HCT116 (cell line): ENCODE measurements at regions not wholly inside any gene's neighbourhood (a gene's known extent, or its start where the extent isn't known, plus 50 kb on each side); places are given as distances from the start of the nearest gene placed in this dataset.

Source experiments
- ATAC-seq: fragments of 200-7000 bp; cut with Tn5 transposase; 2 replicates; pipeline ENCODE4 v1.9.1; 2020; ENCODE audit warnings: mild to moderate bottlenecking, moderate library complexity
- BruUV-seq: library from RNA; stranded (reverse); fragments of 400-500 nt; replicated peaks from 2 replicates; lab custom pipeline; 2021; lab: Mats Ljungman, UMichigan
- CTCF ChIA-PET: fragments of 300-600 bp; sonication (Branson Sonifier 250); formaldehyde crosslinking; loops from one replicate; lab custom pipeline; 2021; ENCODE audit warnings: antibody characterized with exemption; lab: Charles Lee
- POLR2A ChIA-PET: fragments of 300-600, 350-600 bp; sonication (Branson Sonifier 250); formaldehyde crosslinking; loops from one replicate; lab custom pipeline; 2021; ENCODE audit warnings: antibody characterized with exemption; lab: Charles Lee
- RAD21 ChIA-PET, 2 experiments: fragments of 300-600 bp; sonication (Branson Sonifier 250); formaldehyde crosslinking; loops; one replicate each; lab custom pipeline; 2023; ENCODE audit warnings: low total read pairs in 2 of 2; ENCODE audit not compliant: uncharacterized antibody in 2 of 2, unreplicated experiment in 2 of 2, low non-redundant PET in 1 of 2; lab: Charles Lee
- DNase-seq: peaks from one replicate; pipeline ENCODE4 v3.0.0-alpha.2; 2010; ENCODE audit warnings: low read depth, low spot score
- H2AFZ ChIP-seq: fragments of 200-600 bp; shearing (Covaris generic), sonication (generic); 2 replicates; pipeline ENCODE4 v1.6.1; 2017; ENCODE audit warnings: low read depth, mixed run types, mixed read lengths, antibody characterized with exemption, low read length; ENCODE audit not compliant: poor library complexity, severe bottlenecking
- H3K27ac ChIP-seq: 2 replicates; pipeline ENCODE4 v1.5.1; 2012; ENCODE audit warnings: low read depth, low read length
- H3K27me3 ChIP-seq: fragments of 200-600 bp; sonication (generic); 2 replicates; pipeline ENCODE4 v1.6.1; 2016; ENCODE audit warnings: mixed run types, low read length, mixed read lengths; ENCODE audit not compliant: insufficient read depth
- H3K36me3 ChIP-seq, 2 experiments: fragments of 200-500 bp in 1 of 2; fragments of 200-600 bp in 1 of 2; sonication (Bioruptor generic) in 1 of 2; sonication (generic) in 1 of 2; 2 replicates each; pipeline versions ENCODE4 v1.5.1 to v1.6.1; 2014 to 2016; ENCODE audit warnings: low read length in 2 of 2, inconsistent platforms in 1 of 2, mixed read lengths in 1 of 2, mixed run types in 1 of 2; ENCODE audit not compliant: insufficient read depth in 2 of 2, control insufficient read depth in 1 of 2
- H3K4me1 ChIP-seq, 2 experiments: fragments of 200-600 bp in 1 of 2; sonication (generic) in 1 of 2; 2 replicates each; pipeline versions ENCODE4 v1.5.1 to v1.6.1; 2012 to 2017; ENCODE audit warnings: low read length in 2 of 2, inconsistent platforms in 1 of 2, mild to moderate bottlenecking in 1 of 2, mixed read lengths in 1 of 2, mixed run types in 1 of 2, moderate library complexity in 1 of 2; ENCODE audit not compliant: insufficient read depth in 2 of 2, control insufficient read depth in 1 of 2
- H3K4me2 ChIP-seq: fragments of 200-600 bp; sonication (generic); 2 replicates; pipeline ENCODE4 v1.6.1; 2017; ENCODE audit warnings: mixed run types, low read length, mixed read lengths
- H3K4me3 ChIP-seq, 2 experiments: fragments of 200-600 bp in 1 of 2; sonication (generic) in 1 of 2; replicated peaks in 1 of 2; 2 replicates each; pipeline ENCODE4 v1.5.1; 2011 to 2016; ENCODE audit warnings: low read length in 2 of 2, control low read depth in 1 of 2, low read depth in 1 of 2, mild to moderate bottlenecking in 1 of 2, mixed read lengths in 1 of 2, mixed run types in 1 of 2
- H3K79me2 ChIP-seq: fragments of 200-600 bp; sonication (generic); 2 replicates; pipeline ENCODE4 v1.6.1; 2017; ENCODE audit warnings: mild to moderate bottlenecking, mixed run types, low read length, moderate library complexity, mixed read lengths; ENCODE audit not compliant: insufficient read depth
- H3K9ac ChIP-seq: fragments of 200-600 bp; sonication (generic); 2 replicates; pipeline ENCODE4 v1.6.1; 2016; ENCODE audit warnings: low read length, mixed read lengths
- H3K9me2 ChIP-seq: fragments of 200-600 bp; sonication (generic), shearing (Covaris generic); 2 replicates; pipeline ENCODE4 v1.6.1; 2017; ENCODE audit warnings: mixed run types, mild to moderate bottlenecking, moderate library complexity; ENCODE audit not compliant: insufficient read depth
- H3K9me3 ChIP-seq, 2 experiments: fragments of 200-500 bp in 1 of 2; fragments of 200-600 bp in 1 of 2; sonication (Bioruptor generic) in 1 of 2; sonication (generic) in 1 of 2; 2 replicates each; pipeline ENCODE4 v1.6.1; 2014 to 2017; ENCODE audit warnings: low read length in 2 of 2, mixed read lengths in 2 of 2, inconsistent platforms in 1 of 2, low read depth in 1 of 2, mild to moderate bottlenecking in 1 of 2, mixed run types in 1 of 2, moderate library complexity in 1 of 2; ENCODE audit not compliant: control insufficient read depth in 1 of 2, insufficient read depth in 1 of 2
- H4K20me1 ChIP-seq: fragments of 200-600 bp; sonication (generic), shearing (Covaris generic); 2 replicates; pipeline ENCODE4 v1.6.1; 2017; ENCODE audit warnings: mixed run types, mild to moderate bottlenecking, moderate library complexity; ENCODE audit not compliant: insufficient read depth
- CBX3 ChIP-seq: IDR thresholded peaks from 2 replicates; pipeline ENCODE4 v1.6.1; 2012; ENCODE audit warnings: low read depth
- EGR1 ChIP-seq: IDR thresholded peaks from 2 replicates; pipeline ENCODE4 v1.6.1; 2012; ENCODE audit warnings: low read depth
- EZH2 ChIP-seq: fragments of 200-600 bp; sonication (generic); IDR thresholded peaks from 2 replicates; pipeline ENCODE4 v1.6.1; 2017; ENCODE audit warnings: antibody characterized with exemption, mixed run types
- FOSL1 ChIP-seq: IDR thresholded peaks from 2 replicates; pipeline ENCODE4 v1.6.1; 2012; ENCODE audit warnings: low read depth
- POLR2A ChIP-seq: IDR thresholded peaks from 2 replicates; pipeline ENCODE4 v1.7.0; 2011; ENCODE audit warnings: borderline replicate concordance; ENCODE audit not compliant: insufficient read depth, insufficient read length; ENCODE audit errors: extremely low read depth
- POLR2AphosphoS5 ChIP-seq: IDR thresholded peaks from 2 replicates; pipeline ENCODE4 v1.6.1; 2011; ENCODE audit warnings: mild to moderate bottlenecking, low read depth, low read length, moderate library complexity
- SIN3A ChIP-seq: IDR thresholded peaks from 2 replicates; pipeline ENCODE4 v1.6.1; 2012; ENCODE audit warnings: low read depth
- ZFX ChIP-seq: fragments of 450-650 bp; IDR thresholded peaks from 2 replicates; pipeline ENCODE4 v1.6.1; 2017
- intact Hi-C: fragments of 100-400 bp; cut with micrococcal nuclease; formaldehyde crosslinking; loops from 2 replicates; pipeline ENCODE4 v1.10.0; 2022
- TF ChIP-seq, protein P1 (sequence below): IDR thresholded peaks from 2 replicates; pipeline ENCODE4 v1.6.1; 2011; ENCODE audit warnings: mild to moderate bottlenecking, low read length, moderate library complexity; ENCODE audit not compliant: insufficient replicate concordance; ENCODE audit errors: extremely low read depth
- TF ChIP-seq, protein P2 (sequence below), 3 experiments: fragments of 200-600 bp in 1 of 3; sonication (generic) in 1 of 3; IDR thresholded peaks in 2 of 3; conservative IDR thresholded peaks in 1 of 3; 2 replicates each; pipeline ENCODE4 v1.5.1; 2012 to 2017; ENCODE audit warnings: low read depth in 2 of 3, low read length in 2 of 3, antibody characterized with exemption in 1 of 3, borderline replicate concordance in 1 of 3, control low read depth in 1 of 3, mild to moderate bottlenecking in 1 of 3, mixed read lengths in 1 of 3, mixed run types in 1 of 3, moderate library complexity in 1 of 3; ENCODE audit not compliant: insufficient read depth in 1 of 3
- TF ChIP-seq, protein P3 (sequence below): IDR thresholded peaks from 2 replicates; pipeline ENCODE4 v1.6.1; 2012
- TF ChIP-seq, protein P4 (sequence below): IDR thresholded peaks from 2 replicates; pipeline ENCODE4 v1.6.1; 2012; ENCODE audit warnings: low read depth

DNA sequence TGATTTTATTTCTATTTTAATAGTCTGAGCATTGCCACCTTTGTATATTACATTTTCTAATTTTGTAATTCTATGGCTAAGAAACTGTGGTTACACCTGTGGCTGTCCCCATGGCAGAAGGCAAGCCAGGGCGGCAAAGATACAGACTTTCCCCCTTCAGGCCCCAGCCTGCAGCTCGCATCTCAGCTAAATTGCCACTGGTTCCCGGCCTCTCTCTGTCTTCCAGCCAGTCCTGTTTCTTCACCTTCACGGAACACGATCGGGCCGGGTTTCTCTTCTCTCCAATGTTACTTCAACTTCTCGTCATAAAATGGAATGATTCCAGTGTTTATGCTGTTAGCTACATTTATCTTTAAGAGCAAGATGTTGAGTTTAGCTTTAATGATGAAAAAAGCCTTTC is 124.5 kb upstream of the ZNF507 start:
- no peaks in the 10 kb centered on the region for H3K9me3 ChIP-seq
- no peak overlapping the region for H3K4me3 ChIP-seq
- no peaks in the 10 kb centered on the region for H3K4me1 ChIP-seq
- no peaks in the 10 kb centered on the region for H3K9me2 ChIP-seq
- ChIA-PET CTCF (interaction anchor here (1.3 kb wide), 1 partner anchor 1538 kb away, joined by 3 read pairs; no protein-coding TSS in a partner anchor), RAD21 (interaction anchor here in 1 of 2 experiments (0.7 kb wide), 1 partner anchor 1720 kb away, joined by 3 read pairs; no protein-coding TSS in a partner anchor), POLR2A (no interaction called here)
- ATAC-seq, result no peak
- no peak for DNase-seq
- H3K36me3 ChIP-seq, result no peaks in the 10 kb centered on the region; a peak in 1 of 4 replicates
- H3K9ac ChIP-seq, result no peak overlapping the region
- H2AFZ ChIP-seq, result no peak overlapping the region
- intact Hi-C loops, result loop anchor here (10.0 kb wide), 1 partner anchor 1436 kb away; no protein-coding TSS in a partner anchor
- BruUV-seq, result no TSS peak
- TF ChIP-seq, protein P1, sequence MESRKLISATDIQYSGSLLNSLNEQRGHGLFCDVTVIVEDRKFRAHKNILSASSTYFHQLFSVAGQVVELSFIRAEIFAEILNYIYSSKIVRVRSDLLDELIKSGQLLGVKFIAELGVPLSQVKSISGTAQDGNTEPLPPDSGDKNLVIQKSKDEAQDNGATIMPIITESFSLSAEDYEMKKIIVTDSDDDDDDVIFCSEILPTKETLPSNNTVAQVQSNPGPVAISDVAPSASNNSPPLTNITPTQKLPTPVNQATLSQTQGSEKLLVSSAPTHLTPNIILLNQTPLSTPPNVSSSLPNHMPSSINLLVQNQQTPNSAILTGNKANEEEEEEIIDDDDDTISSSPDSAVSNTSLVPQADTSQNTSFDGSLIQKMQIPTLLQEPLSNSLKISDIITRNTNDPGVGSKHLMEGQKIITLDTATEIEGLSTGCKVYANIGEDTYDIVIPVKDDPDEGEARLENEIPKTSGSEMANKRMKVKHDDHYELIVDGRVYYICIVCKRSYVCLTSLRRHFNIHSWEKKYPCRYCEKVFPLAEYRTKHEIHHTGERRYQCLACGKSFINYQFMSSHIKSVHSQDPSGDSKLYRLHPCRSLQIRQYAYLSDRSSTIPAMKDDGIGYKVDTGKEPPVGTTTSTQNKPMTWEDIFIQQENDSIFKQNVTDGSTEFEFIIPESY, result no peak
- TF ChIP-seq ZFX, result no peak
- no peak for TF ChIP-seq EZH2
- no peaks in the 10 kb centered on the region for H3K79me2 ChIP-seq
- no peak overlapping the region for H3K4me2 ChIP-seq
- no peaks in the 10 kb centered on the region for H4K20me1 ChIP-seq
- no peak overlapping the region for H3K27ac ChIP-seq
- H3K27me3 ChIP-seq, result peaks cover 5% of the 10 kb centered on the region; the same call in 1 of the 2 replicates

DNA sequence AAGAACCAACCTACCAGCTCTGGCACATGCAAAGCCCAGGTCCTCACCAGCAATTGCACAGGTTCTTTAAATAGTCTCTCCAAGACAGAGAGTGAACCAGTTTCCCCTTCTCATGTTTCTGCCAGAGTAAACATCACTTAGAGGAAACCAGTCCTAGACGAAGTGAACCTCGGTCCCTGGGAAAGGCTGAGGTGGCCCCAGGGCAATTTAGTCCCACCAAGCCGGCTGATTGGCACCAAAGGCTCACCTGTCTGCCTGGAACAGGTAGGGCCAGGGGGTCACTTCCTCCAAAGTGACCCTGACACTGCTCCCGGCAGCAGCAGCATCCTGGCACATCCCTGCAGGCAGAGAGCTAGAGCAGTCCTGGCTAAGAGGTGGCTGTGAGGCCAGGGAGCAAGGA is 122.9 kb upstream of the ZNF507 start:
- ChIA-PET POLR2A (no interaction called here), RAD21 (no interaction called here), CTCF (interaction anchor here (1.1 to 1.9 kb wide), 2 partner anchors 1539 to 1553 kb away, joined by 3 to 7 read pairs; no protein-coding TSS in a partner anchor)
- Histone ChIP-seq H2AFZ (no peak overlapping the region), H3K36me3 (no peaks in the 10 kb centered on the region; a peak in 1 of 4 replicates), H3K4me2 (no peak overlapping the region), H3K4me1 (no peaks in the 10 kb centered on the region), H3K4me3 (no peak overlapping the region), H3K9ac (no peak overlapping the region), H3K9me2 (no peaks in the 10 kb centered on the region), H3K79me2 (no peaks in the 10 kb centered on the region), H3K27me3 (peaks cover 5% of the 10 kb centered on the region; the same call in 1 of the 2 replicates), H3K27ac (no peak overlapping the region), H4K20me1 (no peaks in the 10 kb centered on the region), H3K9me3 (no peaks in the 10 kb centered on the region)
- intact Hi-C loops, result loop anchor here (10.0 kb wide), 1 partner anchor 1438 kb away; no protein-coding TSS in a partner anchor
- BruUV-seq, result no TSS peak
- DNase-seq (no peak), ATAC-seq (no peak)
- TF ChIP-seq FOSL1, result no peak
- TF ChIP-seq, protein P2, sequence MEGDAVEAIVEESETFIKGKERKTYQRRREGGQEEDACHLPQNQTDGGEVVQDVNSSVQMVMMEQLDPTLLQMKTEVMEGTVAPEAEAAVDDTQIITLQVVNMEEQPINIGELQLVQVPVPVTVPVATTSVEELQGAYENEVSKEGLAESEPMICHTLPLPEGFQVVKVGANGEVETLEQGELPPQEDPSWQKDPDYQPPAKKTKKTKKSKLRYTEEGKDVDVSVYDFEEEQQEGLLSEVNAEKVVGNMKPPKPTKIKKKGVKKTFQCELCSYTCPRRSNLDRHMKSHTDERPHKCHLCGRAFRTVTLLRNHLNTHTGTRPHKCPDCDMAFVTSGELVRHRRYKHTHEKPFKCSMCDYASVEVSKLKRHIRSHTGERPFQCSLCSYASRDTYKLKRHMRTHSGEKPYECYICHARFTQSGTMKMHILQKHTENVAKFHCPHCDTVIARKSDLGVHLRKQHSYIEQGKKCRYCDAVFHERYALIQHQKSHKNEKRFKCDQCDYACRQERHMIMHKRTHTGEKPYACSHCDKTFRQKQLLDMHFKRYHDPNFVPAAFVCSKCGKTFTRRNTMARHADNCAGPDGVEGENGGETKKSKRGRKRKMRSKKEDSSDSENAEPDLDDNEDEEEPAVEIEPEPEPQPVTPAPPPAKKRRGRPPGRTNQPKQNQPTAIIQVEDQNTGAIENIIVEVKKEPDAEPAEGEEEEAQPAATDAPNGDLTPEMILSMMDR (IDR thresholded peaks at IDR 0.05 in 2 of 3, conservative IDR thresholded peaks at IDR 0.05 in 1 of 3; ENCODE audit: borderline replicate concordance in 1 of 3, insufficient read depth in 1 of 3, low read depth in 2 of 3, low read length in 2 of 3), result no peak
- TF ChIP-seq, protein P3, sequence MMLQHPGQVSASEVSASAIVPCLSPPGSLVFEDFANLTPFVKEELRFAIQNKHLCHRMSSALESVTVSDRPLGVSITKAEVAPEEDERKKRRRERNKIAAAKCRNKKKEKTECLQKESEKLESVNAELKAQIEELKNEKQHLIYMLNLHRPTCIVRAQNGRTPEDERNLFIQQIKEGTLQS, result no peak
- TF ChIP-seq EGR1, result no peak
- no peak for TF ChIP-seq SIN3A
- TF ChIP-seq, protein P4, sequence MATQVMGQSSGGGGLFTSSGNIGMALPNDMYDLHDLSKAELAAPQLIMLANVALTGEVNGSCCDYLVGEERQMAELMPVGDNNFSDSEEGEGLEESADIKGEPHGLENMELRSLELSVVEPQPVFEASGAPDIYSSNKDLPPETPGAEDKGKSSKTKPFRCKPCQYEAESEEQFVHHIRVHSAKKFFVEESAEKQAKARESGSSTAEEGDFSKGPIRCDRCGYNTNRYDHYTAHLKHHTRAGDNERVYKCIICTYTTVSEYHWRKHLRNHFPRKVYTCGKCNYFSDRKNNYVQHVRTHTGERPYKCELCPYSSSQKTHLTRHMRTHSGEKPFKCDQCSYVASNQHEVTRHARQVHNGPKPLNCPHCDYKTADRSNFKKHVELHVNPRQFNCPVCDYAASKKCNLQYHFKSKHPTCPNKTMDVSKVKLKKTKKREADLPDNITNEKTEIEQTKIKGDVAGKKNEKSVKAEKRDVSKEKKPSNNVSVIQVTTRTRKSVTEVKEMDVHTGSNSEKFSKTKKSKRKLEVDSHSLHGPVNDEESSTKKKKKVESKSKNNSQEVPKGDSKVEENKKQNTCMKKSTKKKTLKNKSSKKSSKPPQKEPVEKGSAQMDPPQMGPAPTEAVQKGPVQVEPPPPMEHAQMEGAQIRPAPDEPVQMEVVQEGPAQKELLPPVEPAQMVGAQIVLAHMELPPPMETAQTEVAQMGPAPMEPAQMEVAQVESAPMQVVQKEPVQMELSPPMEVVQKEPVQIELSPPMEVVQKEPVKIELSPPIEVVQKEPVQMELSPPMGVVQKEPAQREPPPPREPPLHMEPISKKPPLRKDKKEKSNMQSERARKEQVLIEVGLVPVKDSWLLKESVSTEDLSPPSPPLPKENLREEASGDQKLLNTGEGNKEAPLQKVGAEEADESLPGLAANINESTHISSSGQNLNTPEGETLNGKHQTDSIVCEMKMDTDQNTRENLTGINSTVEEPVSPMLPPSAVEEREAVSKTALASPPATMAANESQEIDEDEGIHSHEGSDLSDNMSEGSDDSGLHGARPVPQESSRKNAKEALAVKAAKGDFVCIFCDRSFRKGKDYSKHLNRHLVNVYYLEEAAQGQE, result no peak
- TF ChIP-seq POLR2A, result no peak
- TF ChIP-seq CBX3, result no peak
- TF ChIP-seq POLR2AphosphoS5, result no peak
